OCI-LY7 (cell line): ENCODE measurements at regions not wholly inside any gene's neighbourhood (a gene's known extent, or its start where the extent isn't known, plus 50 kb on each side); places are given as distances from the start of the nearest gene placed in this dataset.

Source experiments
- EZH2phosphoT487 ChIP-seq: fragments of 200-600 bp; sonication (generic); IDR thresholded peaks from 2 replicates; pipeline ENCODE4 v1.6.1; 2018; ENCODE audit warnings: low read depth, borderline replicate concordance, mild to moderate bottlenecking, mixed run types, antibody characterized with exemption, low read length, moderate library complexity, mixed read lengths
- TF ChIP-seq, protein P1 (sequence below): fragments of 200-600 bp; sonication (generic); conservative IDR thresholded peaks from 2 replicates; pipeline ENCODE4 v1.5.1; 2014; ENCODE audit warnings: mild to moderate bottlenecking, antibody characterized with exemption, low read length, moderate library complexity, mixed read lengths

DNA sequence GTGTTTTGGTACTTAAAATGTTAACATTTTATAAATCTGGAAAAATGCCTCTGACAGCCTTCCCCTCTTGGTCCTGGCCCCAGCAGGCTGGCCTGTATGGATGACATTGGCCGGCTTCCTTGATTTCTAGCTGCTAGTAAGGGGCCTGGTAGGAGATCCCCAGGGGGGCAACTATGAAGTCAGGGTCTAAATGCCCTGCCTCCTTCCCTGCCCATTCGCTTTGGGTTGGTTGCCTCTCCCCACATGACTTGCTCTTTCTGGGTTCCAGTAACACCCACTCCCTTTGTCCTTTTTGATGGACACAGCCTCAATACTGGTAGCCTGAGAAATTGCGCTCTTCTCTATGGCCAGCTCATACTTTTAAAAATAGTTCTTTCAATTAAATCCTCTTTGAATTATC is 78.0 kb upstream of the MAD2L1 start:
- TF ChIP-seq, protein P1, sequence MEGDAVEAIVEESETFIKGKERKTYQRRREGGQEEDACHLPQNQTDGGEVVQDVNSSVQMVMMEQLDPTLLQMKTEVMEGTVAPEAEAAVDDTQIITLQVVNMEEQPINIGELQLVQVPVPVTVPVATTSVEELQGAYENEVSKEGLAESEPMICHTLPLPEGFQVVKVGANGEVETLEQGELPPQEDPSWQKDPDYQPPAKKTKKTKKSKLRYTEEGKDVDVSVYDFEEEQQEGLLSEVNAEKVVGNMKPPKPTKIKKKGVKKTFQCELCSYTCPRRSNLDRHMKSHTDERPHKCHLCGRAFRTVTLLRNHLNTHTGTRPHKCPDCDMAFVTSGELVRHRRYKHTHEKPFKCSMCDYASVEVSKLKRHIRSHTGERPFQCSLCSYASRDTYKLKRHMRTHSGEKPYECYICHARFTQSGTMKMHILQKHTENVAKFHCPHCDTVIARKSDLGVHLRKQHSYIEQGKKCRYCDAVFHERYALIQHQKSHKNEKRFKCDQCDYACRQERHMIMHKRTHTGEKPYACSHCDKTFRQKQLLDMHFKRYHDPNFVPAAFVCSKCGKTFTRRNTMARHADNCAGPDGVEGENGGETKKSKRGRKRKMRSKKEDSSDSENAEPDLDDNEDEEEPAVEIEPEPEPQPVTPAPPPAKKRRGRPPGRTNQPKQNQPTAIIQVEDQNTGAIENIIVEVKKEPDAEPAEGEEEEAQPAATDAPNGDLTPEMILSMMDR = no peak
- TF ChIP-seq EZH2phosphoT487 = no peak
